ENCODE measurements at regions not wholly inside any gene's neighbourhood (a gene's known extent, or its start where the extent isn't known, plus 50 kb on each side); places are given as distances from the start of the nearest gene placed in this dataset.

DNA sequence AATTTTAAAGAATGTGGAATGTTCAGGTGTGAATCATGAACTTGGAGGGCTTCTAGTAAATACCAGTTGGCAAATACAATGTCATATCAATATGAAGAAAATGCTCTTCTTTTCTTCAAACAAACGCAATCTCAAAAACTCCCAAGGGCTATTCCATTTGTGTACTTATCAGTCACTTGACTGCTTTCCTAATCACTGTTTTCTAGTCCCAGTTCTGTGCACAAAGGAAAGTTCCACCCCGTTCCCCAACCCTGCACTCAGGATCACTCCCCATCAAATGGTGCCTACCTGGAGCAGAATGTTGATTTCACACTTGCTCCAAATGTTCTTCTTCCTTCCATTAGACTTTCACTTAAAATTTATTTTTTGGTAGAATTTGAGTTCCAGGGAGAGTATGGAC, 92.6 kb upstream of the RFC3 start:
- 91% methylated on average over 2 of the region's 2 CpGs for WGBS
- Histone ChIP-seq H3K27ac (ENCODE audit: low read depth in 1 of 2, low read length in 2 of 2) (no peak overlapping the region), H3K27me3 (ENCODE audit: control insufficient read depth in 4 of 4, insufficient read depth in 4 of 4, low read length in 3 of 4) (no peaks in the 10 kb centered on the region), H3K36me3 (ENCODE audit: control insufficient read depth in 4 of 4, insufficient read depth in 3 of 4, low read depth in 1 of 4, low read length in 3 of 4) (no peaks in the 10 kb centered on the region), H3K4me1 (ENCODE audit: control insufficient read depth in 4 of 4, insufficient read depth in 4 of 4, low read length in 3 of 4) (peaks cover 2 to 18% (median 11%) of the 10 kb centered on the region in 4 donors), H3K4me3 (ENCODE audit: low read depth in 1 of 3, low read length in 3 of 3) (no peak overlapping the region), H3K9me3 (ENCODE audit: control insufficient read depth in 4 of 4, low read length in 3 of 4) (no peaks in the 10 kb centered on the region), H3K9ac (ENCODE audit: low read depth in 1 of 2, low read length in 2 of 2) (no peak overlapping the region)
- DNase-seq (ENCODE audit: low spot score), result no peak
- TF ChIP-seq GABPA (IDR thresholded peaks at IDR 0.05 in 1 of 2, conservative IDR thresholded peaks at IDR 0.05 in 1 of 2) (no peak), NR2F2 (IDR thresholded peaks at IDR 0.05) (no peak), EGR1 (IDR thresholded peaks at IDR 0.05; ENCODE audit: low read depth in 2 of 2) (no peak), FOXA2 (IDR thresholded peaks at IDR 0.05) (no peak), RAD21 (IDR thresholded peaks at IDR 0.05) (no peak), HNF4A (conservative IDR thresholded peaks at IDR 0.05) (no peak), FOXA1 (IDR thresholded peaks at IDR 0.05) (no peak), TAF1 (conservative IDR thresholded peaks at IDR 0.05) (no peak), JUND (IDR thresholded peaks at IDR 0.05) (no peak)
- TF ChIP-seq, protein P1, sequence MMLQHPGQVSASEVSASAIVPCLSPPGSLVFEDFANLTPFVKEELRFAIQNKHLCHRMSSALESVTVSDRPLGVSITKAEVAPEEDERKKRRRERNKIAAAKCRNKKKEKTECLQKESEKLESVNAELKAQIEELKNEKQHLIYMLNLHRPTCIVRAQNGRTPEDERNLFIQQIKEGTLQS (IDR thresholded peaks at IDR 0.05), result no peak
- TF ChIP-seq, protein P2, sequence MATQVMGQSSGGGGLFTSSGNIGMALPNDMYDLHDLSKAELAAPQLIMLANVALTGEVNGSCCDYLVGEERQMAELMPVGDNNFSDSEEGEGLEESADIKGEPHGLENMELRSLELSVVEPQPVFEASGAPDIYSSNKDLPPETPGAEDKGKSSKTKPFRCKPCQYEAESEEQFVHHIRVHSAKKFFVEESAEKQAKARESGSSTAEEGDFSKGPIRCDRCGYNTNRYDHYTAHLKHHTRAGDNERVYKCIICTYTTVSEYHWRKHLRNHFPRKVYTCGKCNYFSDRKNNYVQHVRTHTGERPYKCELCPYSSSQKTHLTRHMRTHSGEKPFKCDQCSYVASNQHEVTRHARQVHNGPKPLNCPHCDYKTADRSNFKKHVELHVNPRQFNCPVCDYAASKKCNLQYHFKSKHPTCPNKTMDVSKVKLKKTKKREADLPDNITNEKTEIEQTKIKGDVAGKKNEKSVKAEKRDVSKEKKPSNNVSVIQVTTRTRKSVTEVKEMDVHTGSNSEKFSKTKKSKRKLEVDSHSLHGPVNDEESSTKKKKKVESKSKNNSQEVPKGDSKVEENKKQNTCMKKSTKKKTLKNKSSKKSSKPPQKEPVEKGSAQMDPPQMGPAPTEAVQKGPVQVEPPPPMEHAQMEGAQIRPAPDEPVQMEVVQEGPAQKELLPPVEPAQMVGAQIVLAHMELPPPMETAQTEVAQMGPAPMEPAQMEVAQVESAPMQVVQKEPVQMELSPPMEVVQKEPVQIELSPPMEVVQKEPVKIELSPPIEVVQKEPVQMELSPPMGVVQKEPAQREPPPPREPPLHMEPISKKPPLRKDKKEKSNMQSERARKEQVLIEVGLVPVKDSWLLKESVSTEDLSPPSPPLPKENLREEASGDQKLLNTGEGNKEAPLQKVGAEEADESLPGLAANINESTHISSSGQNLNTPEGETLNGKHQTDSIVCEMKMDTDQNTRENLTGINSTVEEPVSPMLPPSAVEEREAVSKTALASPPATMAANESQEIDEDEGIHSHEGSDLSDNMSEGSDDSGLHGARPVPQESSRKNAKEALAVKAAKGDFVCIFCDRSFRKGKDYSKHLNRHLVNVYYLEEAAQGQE (IDR thresholded peaks at IDR 0.05), result no peak
- TF ChIP-seq, protein P3, sequence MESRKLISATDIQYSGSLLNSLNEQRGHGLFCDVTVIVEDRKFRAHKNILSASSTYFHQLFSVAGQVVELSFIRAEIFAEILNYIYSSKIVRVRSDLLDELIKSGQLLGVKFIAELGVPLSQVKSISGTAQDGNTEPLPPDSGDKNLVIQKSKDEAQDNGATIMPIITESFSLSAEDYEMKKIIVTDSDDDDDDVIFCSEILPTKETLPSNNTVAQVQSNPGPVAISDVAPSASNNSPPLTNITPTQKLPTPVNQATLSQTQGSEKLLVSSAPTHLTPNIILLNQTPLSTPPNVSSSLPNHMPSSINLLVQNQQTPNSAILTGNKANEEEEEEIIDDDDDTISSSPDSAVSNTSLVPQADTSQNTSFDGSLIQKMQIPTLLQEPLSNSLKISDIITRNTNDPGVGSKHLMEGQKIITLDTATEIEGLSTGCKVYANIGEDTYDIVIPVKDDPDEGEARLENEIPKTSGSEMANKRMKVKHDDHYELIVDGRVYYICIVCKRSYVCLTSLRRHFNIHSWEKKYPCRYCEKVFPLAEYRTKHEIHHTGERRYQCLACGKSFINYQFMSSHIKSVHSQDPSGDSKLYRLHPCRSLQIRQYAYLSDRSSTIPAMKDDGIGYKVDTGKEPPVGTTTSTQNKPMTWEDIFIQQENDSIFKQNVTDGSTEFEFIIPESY (IDR thresholded peaks at IDR 0.05), result no peak

DNA sequence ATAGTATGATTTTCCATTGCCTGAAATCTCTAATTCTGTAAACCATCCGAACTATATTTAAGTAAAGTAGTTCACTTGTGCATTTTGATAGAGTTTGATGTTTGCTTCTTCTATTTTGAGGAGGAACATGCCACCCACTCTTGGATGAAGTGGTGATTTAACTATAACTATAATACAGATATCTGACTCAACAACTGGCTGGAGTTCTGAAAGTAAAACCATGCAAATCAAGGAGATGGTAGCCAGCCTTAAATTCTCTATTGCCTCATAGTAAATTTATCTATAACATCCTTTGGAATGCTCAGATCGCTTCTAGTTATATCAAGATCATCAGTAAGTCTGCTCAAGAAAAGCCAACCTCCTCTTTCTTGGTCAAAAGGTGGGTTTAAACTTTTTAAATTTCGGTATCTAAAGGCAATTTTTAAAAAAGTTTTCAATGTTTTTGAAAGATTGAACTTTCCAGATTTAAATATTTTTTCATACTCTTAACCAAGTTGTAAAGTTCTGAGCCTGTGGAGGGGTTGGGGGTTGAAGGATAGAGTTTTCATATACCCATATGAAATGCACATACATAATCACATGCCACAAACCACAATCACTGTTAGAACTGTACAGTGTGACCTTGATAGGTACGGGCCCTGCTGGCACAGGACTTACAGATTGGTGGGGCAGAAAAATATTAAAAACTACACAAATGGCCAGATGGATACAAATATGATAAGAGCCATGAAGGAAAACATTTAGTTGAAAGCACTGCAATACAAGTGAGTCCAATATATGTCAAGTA, 90.5 kb upstream of the RFC3 start:
- DNase-seq (ENCODE audit: low spot score), result no peak
- H3K36me3 ChIP-seq (ENCODE audit: control insufficient read depth in 4 of 4, insufficient read depth in 3 of 4, low read depth in 1 of 4, low read length in 3 of 4), result no peaks in the 10 kb centered on the region
- no peak overlapping the region for H3K4me3 ChIP-seq (ENCODE audit: low read depth in 1 of 3, low read length in 3 of 3)
- H3K9me3 ChIP-seq (ENCODE audit: control insufficient read depth in 4 of 4, low read length in 3 of 4), result no peaks in the 10 kb centered on the region
- peaks cover 2 to 17% (median 11%) of the 10 kb centered on the region in 4 donors for H3K4me1 ChIP-seq (ENCODE audit: control insufficient read depth in 4 of 4, insufficient read depth in 4 of 4, low read length in 3 of 4)
- TF ChIP-seq HNF4A (conservative IDR thresholded peaks at IDR 0.05) (no peak), RXRA (IDR thresholded peaks at IDR 0.05) (no peak), EGR1 (IDR thresholded peaks at IDR 0.05; ENCODE audit: low read depth in 2 of 2) (no peak), SP1 (IDR thresholded peaks at IDR 0.05) (no peak), FOXA1 (IDR thresholded peaks at IDR 0.05) (no peak)
- WGBS, result 90% methylated on average over 4 of the region's 4 CpGs
- no peak overlapping the region for H3K27ac ChIP-seq (ENCODE audit: low read depth in 1 of 2, low read length in 2 of 2)
- no peak overlapping the region for H3K9ac ChIP-seq (ENCODE audit: low read depth in 1 of 2, low read length in 2 of 2)
- H3K27me3 ChIP-seq (ENCODE audit: control insufficient read depth in 4 of 4, insufficient read depth in 4 of 4, low read length in 3 of 4), result no peaks in the 10 kb centered on the region
